HG02885 (cell line): ENCODE measurements at regions not wholly inside any gene's neighbourhood (a gene's known extent, or its start where the extent isn't known, plus 50 kb on each side); places are given as distances from the start of the nearest gene placed in this dataset.
A peak's percentile ranks its signal among the peaks of the same experiment; 100 is the strongest.

Source experiments
- ATAC-seq: cut with Tn5 transposase; IDR thresholded peaks from one replicate; pipeline ENCODE4 v1.9.1; 2021; ENCODE audit warnings: mild to moderate bottlenecking; ENCODE audit not compliant: unreplicated experiment, poor library complexity

- ATAC-seq, result no peak
Observed at GRCh38 chr14:71514941-71515919, 417.0 kb upstream of the RGS6 start.

DNA sequence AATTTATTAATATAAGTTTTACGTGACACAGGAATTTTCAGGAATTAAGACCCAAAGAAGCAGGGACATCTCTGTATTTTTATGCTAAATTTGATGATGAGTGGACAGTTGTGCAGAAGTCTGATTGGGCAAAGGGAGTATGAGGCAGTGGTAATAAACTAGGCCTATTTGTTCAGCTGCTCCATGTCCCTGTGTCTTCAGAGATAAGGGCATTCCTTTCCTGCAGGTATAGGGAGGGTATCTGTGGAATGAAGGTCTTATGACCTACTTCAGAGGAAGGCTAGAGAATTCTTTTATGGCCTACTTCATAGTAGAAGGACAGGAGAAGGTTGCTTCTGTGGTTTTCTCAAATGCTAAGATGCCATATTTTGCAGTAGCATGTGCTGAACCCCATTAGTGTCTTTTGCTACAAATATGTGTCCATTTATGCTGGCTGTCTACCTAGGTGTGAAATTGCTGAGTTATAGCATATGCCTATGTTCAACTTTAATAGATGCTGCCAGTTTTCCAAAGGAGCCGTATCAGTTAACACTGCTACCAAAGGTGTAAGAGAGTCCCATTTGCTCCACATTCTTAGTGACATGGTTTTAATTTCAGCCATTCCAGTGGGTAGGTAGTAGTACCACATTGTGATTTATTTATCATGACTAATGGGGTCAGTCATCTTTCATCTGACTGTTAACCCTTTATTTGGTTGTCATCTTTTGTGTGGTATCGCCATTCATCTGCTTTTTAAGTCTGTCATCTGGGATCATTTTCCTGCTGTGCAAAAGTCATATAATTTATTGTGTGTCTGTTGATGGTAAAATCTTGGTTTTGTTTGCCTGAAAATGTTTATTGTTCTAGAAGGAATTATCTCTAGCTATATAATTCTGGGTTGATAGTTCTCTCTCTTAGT, 410.7 kb upstream of the RGS6 start:
- no peak for ATAC-seq

GRCh38 chr14:71523630-71524319, 408.5 kb upstream of the RGS6 start:
- ATAC-seq, result peak; percentile 86

- peak; percentile 60 for ATAC-seq
Observed at GRCh38 chr14:71524320-71524982, 407.8 kb upstream of the RGS6 start.

DNA sequence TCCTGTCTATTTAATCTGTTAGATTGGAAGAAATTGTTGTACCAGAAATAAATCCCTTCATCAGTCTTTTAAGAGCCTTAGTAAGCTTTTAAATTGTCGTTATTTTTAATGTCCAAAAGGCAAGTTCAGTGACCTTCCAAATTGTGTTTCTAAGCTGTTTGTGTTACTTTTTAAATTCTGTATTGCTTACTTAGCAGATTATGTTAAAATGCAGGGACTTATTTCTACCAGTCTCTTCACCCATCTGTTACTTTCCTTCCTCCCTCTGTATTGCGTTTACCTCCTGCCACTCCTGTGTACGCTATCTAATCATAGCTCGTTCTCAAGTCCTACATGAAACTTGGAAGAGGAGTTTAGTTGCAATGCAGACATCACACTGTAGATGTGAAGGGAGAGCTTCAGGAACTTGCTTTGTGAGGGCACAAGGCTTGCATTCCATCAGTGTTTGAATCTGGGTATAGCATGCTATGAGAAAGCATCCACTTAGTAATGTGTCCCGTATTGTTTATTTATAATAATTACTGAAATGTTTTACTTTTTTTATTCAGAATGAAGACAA, 406.5 kb upstream of the RGS6 start:
- ATAC-seq, result no peak

DNA sequence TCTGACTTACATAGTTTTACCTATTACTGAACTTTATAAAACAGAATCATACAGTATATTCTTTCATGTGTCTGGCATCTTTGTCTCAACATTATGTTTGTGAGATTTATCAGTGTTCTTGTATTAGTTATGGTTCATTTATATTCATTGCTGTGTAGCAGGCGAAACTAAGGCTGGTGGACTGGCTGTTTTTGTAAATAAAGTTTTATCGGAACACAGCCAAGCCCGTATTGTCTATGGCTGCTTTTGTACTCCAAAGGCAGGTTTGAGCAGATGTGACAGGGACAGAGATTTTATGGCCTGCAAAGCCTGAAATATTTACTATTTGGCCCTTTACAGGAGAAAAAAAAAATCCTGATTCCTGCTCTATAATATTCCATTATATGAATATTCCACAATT, 405.8 kb upstream of the RGS6 start:
- no peak for ATAC-seq

DNA sequence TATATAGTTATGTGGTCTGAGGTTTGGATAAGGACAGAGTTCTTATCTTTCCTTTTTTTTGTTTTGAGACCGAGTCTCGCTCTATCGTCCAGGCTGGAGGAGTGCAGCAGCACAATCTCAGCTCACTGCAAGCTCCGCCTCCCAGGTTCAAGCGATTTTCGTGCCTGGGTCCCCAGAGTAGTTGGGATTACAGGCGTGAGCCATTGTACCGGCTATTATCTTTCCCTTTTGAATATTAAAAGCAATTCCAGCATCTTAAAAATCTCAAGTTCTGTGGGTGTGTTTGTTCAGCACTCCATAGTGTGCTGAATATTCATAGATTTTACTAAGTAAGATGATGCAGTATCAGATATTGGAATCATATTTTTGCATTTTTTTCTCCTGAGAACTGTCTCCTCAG, 404.4 kb upstream of the RGS6 start:
- no peak for ATAC-seq

DNA sequence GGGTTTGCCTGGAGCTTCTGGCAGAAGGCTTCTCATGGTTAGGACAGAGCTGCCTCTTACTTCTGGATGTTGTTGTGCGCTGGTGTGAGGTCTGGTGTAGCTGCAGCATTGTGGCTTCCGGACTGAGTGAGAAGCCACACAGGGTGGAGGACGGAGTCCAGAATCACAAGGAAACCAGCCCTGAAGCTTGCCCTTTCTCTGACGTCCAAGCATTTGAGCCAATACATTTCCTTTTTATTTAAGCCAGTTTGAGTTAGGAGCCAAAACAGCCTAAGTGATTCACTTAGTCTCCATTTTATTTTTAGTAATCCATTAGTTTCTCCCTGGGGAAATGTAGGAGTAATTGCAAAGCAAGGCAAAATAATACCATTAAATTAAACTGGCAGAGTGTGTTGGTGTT, 402.4 kb upstream of the RGS6 start:
- ATAC-seq, result no peak

GRCh38 chr14:71532344-71532743, 399.9 kb upstream of the RGS6 start:
- ATAC-seq, result no peak

GRCh38 chr14:71532790-71533189, 399.4 kb upstream of the RGS6 start:
- ATAC-seq, result no peak

DNA sequence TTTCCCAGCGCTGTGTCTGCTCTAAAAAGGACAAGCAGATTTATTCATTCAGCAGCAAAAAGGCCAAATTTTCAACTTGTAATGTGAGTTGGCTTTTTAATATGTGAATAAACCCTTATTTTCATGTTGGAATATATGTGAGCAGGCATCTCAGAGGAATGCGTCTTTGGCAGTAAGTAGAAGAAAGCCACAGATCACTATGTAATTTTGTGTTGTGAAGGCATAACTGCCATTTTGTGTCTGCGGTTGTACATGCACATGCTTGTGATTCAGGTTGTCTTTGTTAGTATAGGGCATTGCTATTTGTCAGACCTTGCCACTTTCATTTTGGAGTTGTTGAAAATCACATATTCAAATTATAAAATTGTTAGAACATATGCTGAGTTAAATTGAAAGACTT, 398.8 kb upstream of the RGS6 start:
- ATAC-seq, result no peak

DNA sequence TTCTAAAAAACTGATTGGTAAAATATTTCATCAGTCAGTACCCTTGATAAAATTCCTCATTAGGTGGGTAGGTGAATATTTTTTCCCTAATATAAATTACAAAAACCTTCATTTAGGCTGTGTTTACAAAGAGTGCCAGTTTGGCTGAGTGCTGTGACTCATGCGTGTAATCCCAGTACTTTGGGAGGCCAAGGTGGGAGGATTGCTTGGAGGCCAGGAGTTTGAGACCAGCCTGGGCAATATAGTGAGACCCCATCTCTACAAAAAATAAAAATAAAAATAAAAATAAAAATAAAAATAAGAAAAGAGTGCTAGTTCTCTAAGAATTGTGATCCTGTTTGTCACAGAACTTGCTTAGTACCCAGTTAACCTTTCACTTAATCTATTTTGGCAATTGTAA, 398.4 kb upstream of the RGS6 start:
- no peak for ATAC-seq

DNA sequence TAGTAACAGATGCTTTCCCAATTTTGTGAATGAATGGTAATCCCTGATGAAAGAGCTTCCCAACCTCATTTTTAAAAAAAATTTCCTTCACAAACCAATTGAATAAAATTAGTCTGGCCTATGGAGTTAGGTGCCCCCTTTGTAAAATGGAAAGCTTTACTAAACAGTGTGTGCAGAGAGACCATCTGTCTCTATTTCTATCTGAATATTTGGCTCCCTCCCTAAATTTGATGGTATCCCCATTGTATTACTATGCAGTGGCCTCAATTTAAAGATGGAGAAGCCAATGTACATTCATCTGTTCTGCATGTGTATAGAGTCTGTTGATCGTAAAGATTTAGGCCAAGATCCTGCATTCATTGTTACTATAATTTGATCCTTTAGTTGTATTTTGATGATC, 397.7 kb upstream of the RGS6 start:
- ATAC-seq, result no peak

DNA sequence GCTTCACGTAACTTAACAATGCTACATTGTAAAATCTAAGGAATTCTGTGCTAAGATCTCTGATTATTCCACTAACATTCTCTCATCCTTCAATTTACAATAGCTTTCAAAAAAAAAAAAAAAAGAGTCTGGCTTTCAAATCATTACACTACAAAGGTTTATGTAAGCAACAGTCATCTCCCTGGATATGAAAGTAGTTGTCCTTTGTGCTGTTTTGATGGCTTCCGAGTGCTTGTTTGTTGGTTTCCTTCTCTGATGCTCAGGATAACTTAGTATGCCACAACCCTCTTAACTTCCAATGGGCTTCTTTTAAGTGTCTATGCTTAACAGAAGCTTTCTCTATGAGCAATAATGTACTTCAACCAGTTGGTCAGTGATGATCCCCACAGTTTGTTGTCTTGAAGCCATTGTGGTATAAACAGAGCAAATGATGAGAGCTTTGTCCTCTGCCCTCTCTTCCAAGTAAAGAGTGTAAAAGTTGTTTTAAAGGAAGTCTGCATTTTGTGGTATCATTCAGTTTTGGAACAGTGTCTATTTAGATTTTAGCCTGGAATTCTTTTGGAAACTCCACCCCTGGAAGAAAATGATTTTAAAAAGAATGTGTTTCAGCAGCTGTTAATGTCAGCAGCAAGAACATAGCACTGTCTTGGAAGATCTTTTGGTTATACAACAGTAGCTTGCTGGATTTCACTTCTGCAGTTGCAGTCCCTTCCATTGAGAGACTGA, 396.1 kb upstream of the RGS6 start:
- no peak for ATAC-seq

DNA sequence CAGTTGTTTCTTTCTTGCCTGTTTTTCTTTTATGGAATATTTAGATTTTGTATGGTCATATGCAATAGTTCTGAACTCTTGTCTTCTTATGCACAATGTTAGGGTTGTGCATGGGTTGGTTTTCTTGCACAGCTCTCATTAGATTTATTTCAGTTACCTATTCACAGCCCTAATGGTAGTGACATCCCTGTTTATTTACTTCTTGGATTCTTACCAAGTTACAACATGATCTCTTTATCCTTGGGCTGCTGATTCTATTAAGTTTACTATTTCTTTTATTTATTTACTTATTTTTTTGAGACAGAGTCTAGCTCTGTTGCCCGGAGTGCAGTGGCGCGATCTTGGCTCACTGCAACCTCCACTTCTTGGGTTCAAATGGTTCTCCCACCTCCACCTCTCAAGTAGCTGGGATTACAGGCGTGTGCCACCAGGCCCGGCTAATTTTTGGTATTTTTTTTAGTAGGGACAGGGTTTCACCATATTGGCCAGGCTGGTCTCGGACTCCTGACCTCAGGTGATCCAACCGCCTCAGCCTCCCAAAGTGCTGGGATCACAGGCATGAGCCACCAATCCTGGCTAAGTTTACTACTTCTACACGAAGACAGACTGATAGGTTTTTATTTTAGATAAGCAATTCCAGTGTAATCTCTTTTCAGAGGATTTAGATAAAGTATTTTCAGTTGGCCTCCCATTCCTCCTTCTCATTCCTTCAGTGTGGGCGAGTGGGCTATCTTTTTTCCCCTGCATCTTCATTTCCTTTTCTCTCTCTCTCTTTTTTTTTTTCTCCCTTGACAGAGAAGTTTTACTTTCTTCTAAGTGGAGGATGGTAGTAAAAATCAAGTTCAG, 395.1 kb upstream of the RGS6 start:
- ATAC-seq, result no peak

GRCh38 chr14:71538288-71538687, 393.9 kb upstream of the RGS6 start:
- ATAC-seq, result no peak

DNA sequence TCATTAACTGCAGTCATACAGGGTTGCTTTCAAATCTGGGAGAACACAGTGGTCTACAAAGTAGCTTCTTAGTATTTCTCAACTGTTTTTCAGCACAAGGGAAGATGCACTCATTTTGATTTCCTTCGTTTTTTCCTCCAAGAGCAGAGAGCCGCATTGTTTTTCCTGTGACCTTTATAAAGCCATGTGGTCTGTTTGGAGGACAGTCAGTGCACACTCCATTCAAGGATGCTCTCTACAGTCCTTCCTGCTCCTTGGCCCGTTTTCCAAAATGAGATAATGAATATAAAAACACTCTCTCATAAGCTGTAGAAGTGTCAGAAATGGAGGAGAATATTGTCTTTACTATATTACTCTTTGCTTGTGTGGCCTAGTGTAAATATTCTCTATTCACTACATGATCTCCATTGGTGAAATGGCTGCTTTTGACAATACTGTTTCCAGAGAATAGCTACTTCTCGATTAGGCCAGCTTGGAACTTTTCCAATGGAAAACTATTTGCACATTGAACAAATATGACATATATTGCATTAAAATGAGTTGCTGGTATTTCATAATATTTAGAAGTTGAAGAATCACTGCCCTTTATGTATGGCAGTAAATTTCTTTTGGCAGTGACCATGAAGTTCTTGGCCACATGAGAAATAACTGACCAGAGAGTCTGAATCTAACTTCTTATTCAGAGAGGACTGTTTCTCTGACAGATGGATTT, 393.1 kb upstream of the RGS6 start:
- ATAC-seq, result no peak
